Transverse colon (tissue), 4 donors: ENCODE measurements at regions not wholly inside any gene's neighbourhood (a gene's known extent, or its start where the extent isn't known, plus 50 kb on each side); places are given as distances from the start of the nearest gene placed in this dataset.
"Not testable (repeated sequence)": the region's sequence is repeated elsewhere in the genome, so short reads cannot be mapped to it uniquely, and the experiment has no call there.

Experiments used
- DNase-seq: peaks from one replicate; pipeline ENCODE4 v3.0.0-alpha.2; 2019
- H3K27ac ChIP-seq, 4 donors: fragments of 200-600 bp; sonication (generic); 2 replicates each; pipeline ENCODE4 v1.5.1; 2016 to 2018; ENCODE audit warnings: inconsistent platforms in 4 of 4
- H3K27me3 ChIP-seq: fragments of 200-600 bp; sonication (generic); 2 replicates; pipeline ENCODE4 v1.5.1; 2017; ENCODE audit warnings: inconsistent platforms
- H3K36me3 ChIP-seq, 4 donors: fragments of 200-600 bp; sonication (generic); 2 replicates each; pipeline ENCODE4 v1.5.1; 2017 to 2019; ENCODE audit warnings: inconsistent platforms in 4 of 4
- H3K4me1 ChIP-seq, 4 donors: fragments of 200-600 bp; sonication (generic); 2 replicates each; pipeline ENCODE4 v1.5.1; 2017 to 2020; ENCODE audit warnings: inconsistent platforms in 4 of 4
- H3K4me3 ChIP-seq, 4 donors: fragments of 200-600 bp; sonication (generic); 1 replicate in 1 of 4; 2 replicates in 3 of 4; pipeline versions ENCODE4 v1.5.1 to v1.6.1; 2017 to 2019; ENCODE audit warnings: inconsistent platforms in 4 of 4
- H3K9me3 ChIP-seq, 2 donors: fragments of 200-600 bp; sonication (generic); 2 replicates each; pipeline ENCODE4 v1.5.1; 2017 to 2019; ENCODE audit warnings: inconsistent platforms in 2 of 2
- EP300 ChIP-seq: sonication (generic); formaldehyde crosslinking; IDR thresholded peaks from one replicate; pipeline ENCODE4 v1.6.1; 2017; ENCODE audit warnings: antibody characterized with exemption, low read depth
- POLR2A ChIP-seq: fragments of 450-650 bp; IDR thresholded peaks from one replicate; pipeline ENCODE4 v1.6.1; 2016; ENCODE audit warnings: antibody characterized with exemption, mild to moderate bottlenecking, moderate library complexity
- POLR2AphosphoS5 ChIP-seq, 3 donors: sonication (generic); formaldehyde crosslinking; IDR thresholded peaks; one replicate each; pipeline ENCODE4 v1.6.1; 2016; ENCODE audit warnings: antibody characterized with exemption in 3 of 3
- WGBS, 2 donors: methylation state at CpG; one replicate each; pipeline ENCODE4 v1.1.5; 2018; ENCODE audit warnings: low coverage in 1 of 2; 5-methylcytosine and 5-hydroxymethylcytosine counted together
- in situ Hi-C, 4 donors: fragments of 200-750 bp; cut with MboI; loops; one replicate each; pipeline versions ENCODE4 v1.15.0 to v1.15.1; 2017; ENCODE audit warnings: low sequenced_read_pairs in 3 of 4, low pct_ligation_motif_present in 1 of 4, low pct_unique_long_range_greater_than_20kb in 1 of 4
- intact Hi-C: fragments of 100-400 bp; cut with DNase I; formaldehyde crosslinking; loops from one replicate; pipeline ENCODE4 v1.15.1; 2023; ENCODE audit warnings: low total_unique reads
- TF ChIP-seq, protein P1 (sequence below), 5 experiments: fragments of 200-600 bp in 3 of 5; fragments of 450-650 bp in 2 of 5; sonication (generic) in 3 of 5; IDR thresholded peaks; 1 replicate in 2 of 5; 2 replicates in 3 of 5; pipeline ENCODE4 v1.5.1; 2016 to 2017; ENCODE audit warnings: antibody characterized with exemption in 5 of 5, inconsistent platforms in 3 of 5, mild to moderate bottlenecking in 2 of 5, moderate library complexity in 1 of 5

DNA sequence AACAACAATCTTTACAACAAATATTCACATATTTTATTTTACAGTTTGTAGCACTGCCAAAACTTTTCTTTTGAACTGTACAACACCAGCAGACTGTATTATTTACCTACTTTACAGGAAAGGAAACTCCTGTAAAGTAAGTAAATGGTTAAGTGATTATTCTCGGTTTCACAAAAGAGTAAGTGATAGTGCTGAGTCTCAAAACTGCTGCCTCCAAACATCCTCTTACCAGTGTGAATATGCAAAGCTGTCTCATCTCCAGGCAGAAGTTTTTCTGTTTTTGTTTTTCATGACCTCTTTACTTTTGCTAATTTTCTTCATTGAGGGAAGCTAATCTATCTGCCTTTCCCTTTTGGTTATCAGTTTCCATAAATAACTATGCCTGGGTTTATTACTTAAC is 286.7 kb downstream of the SRGAP2C start:
- intact Hi-C loops = no loop called here
- DNase-seq = no peak
- no peak for TF ChIP-seq EP300
- TF ChIP-seq, protein P1, sequence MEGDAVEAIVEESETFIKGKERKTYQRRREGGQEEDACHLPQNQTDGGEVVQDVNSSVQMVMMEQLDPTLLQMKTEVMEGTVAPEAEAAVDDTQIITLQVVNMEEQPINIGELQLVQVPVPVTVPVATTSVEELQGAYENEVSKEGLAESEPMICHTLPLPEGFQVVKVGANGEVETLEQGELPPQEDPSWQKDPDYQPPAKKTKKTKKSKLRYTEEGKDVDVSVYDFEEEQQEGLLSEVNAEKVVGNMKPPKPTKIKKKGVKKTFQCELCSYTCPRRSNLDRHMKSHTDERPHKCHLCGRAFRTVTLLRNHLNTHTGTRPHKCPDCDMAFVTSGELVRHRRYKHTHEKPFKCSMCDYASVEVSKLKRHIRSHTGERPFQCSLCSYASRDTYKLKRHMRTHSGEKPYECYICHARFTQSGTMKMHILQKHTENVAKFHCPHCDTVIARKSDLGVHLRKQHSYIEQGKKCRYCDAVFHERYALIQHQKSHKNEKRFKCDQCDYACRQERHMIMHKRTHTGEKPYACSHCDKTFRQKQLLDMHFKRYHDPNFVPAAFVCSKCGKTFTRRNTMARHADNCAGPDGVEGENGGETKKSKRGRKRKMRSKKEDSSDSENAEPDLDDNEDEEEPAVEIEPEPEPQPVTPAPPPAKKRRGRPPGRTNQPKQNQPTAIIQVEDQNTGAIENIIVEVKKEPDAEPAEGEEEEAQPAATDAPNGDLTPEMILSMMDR (IDR thresholded peaks at IDR 0.05) = no peak
- 25 to 26% methylated on average over 1 of the region's 1 CpG for WGBS, 2 donors
- in situ Hi-C loops = no loop called here
- H3K27ac ChIP-seq = no peak overlapping the region
- no peaks in the 10 kb centered on the region for H3K36me3 ChIP-seq
- H3K9me3 ChIP-seq = no peaks in the 10 kb centered on the region
- no peak overlapping the region for H3K4me3 ChIP-seq
- H3K27me3 ChIP-seq = no peaks in the 10 kb centered on the region
- H3K4me1 ChIP-seq = no peaks in the 10 kb centered on the region

DNA sequence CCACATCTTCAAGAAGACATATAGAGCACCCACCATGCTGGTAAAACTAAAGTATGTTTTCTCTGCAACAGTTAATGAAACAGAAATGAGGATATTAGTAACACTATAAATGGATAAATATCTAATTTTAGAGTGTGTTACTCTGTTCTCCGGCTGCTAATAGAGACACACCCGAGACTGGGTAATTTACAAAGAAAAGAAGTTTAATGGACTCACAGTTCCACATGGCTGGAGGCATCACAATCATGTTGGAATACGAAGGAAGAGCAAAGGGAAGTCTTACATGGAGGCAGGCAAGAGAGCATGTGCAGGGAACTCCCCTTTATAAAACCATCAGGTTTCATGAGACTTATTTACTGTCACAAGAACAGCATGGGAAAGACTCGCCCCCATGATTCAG is 287.2 kb downstream of the SRGAP2C start:
- H3K36me3 ChIP-seq = no peaks in the 10 kb centered on the region
- no peak overlapping the region for H3K4me3 ChIP-seq
- WGBS, 2 donors = 65 to 74% methylated on average over 4 of the region's 4 CpGs
- intact Hi-C loops = no loop called here
- in situ Hi-C loops = no loop called here
- H3K4me1 ChIP-seq = no peaks in the 10 kb centered on the region
- no peak overlapping the region for H3K27ac ChIP-seq
- TF ChIP-seq EP300 (no peak), POLR2AphosphoS5 (IDR thresholded peaks at IDR 0.05) (no peak), POLR2A (no peak)
- TF ChIP-seq, protein P1 (IDR thresholded peaks at IDR 0.05) = no peak
- no peaks in the 10 kb centered on the region for H3K9me3 ChIP-seq
- H3K27me3 ChIP-seq = no peaks in the 10 kb centered on the region
- DNase-seq = no peak

DNA sequence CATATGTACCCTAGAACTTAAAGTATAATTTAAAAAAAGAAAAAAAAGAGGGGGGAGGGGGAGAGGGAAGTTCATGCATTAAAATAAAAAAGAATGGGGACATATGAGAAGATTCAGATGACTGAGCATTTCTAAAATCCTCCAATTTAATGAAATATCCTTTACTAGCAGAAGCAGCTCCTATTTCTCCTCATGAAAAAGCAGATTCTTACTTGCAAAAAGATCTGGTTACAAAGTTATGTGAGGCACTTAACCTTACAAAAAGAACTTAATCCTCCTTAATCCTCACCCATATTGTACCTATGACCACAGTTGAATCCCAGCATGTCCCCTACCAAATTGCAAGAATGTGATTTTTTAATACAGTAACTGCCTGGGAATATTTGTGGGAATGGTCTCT is 298.5 kb downstream of the SRGAP2C start:
- no peak for DNase-seq
- H3K9me3 ChIP-seq = no peaks in the 10 kb centered on the region
- no peaks in the 10 kb centered on the region for H3K4me1 ChIP-seq
- H3K27me3 ChIP-seq = no peaks in the 10 kb centered on the region
- in situ Hi-C loops = no loop called here
- intact Hi-C loops = no loop called here
- no peak overlapping the region for H3K27ac ChIP-seq
- no peaks in the 10 kb centered on the region for H3K36me3 ChIP-seq
- TF ChIP-seq POLR2AphosphoS5 (IDR thresholded peaks at IDR 0.05) (no peak), POLR2A (no peak), EP300 (no peak)
- TF ChIP-seq, protein P1 (IDR thresholded peaks at IDR 0.05) = no peak
- no peak overlapping the region for H3K4me3 ChIP-seq

DNA sequence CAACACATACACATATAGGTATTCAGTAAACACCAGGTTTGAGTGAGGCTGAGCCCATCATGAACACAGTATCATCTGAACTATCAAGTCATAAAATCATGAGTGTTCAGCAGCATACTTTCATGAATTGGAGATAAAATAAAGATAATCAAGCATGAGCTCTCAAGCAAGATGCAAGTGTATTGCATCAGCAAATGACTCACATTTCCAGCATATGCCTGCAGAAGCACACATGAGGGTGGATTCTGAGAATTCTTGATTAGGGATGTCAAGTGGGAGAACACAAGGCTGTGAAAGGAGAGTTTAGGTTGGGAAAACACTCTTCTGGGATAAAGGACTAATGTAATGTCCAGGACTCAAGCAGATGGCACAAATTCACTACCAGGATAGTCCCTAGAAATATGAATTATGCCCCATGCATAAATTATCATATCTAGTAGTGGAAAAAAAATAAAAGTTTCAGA is 299.2 kb downstream of the SRGAP2C start:
- Histone ChIP-seq H3K4me1 (no peaks in the 10 kb centered on the region), H3K9me3 (no peaks in the 10 kb centered on the region), H3K27me3 (no peaks in the 10 kb centered on the region), H3K27ac (no peak overlapping the region), H3K36me3 (no peaks in the 10 kb centered on the region), H3K4me3 (no peak overlapping the region)
- in situ Hi-C loops = no loop called here
- no peak for DNase-seq
- TF ChIP-seq POLR2A = no peak
- TF ChIP-seq, protein P1 (IDR thresholded peaks at IDR 0.05) = no peak
- TF ChIP-seq EP300 = no peak
- no peak for TF ChIP-seq POLR2AphosphoS5 (IDR thresholded peaks at IDR 0.05)
- intact Hi-C loops = no loop called here

DNA sequence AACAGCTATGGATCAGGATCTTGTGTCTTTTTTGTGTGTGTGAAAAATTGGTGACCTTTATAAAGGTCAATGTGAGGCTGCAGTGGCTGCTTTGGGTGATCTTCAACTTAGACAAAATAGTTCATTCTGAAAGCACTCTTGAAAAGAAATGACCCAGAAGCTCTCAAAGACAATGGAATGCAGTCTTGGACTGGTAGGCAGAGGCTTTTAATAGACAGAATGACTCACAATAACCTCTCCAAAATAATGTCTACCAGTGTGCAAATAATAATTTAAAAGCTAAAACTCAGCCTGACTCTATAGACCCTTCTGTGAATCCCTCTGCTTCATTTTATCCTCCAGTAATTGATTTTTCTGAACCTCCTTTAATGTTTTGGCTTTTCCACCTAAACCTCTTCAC is 310.0 kb downstream of the SRGAP2C start:
- H3K4me1 ChIP-seq, H3K9me3 ChIP-seq, intact Hi-C loops, H3K27ac ChIP-seq, in situ Hi-C loops, H3K27me3 ChIP-seq, H3K4me3 ChIP-seq, DNase-seq, H3K36me3 ChIP-seq: not testable (repeated sequence)

DNA sequence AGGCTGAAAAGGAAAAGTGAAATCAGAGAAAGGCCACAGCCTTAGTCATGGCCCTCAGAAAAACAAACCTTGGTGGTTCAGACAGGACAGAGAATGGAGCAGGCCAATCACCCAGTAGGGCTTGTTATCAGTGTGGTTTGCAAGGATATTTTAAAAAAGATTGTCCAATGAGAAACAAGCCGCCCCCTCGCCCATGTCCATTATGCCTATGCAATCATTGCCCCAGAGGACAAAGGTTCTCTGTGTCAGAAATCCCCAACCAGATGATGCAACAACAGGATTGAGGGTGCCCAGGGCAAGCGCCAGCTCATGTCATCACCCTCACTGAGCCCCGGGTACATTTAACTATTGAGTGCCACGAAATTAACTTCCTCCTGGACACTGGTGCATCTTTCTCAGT is 326.7 kb downstream of the SRGAP2C start:
- WGBS, 2 donors = 68% methylated on average over 5 of the region's 5 CpGs; no CpG with 5 or more reads in 1 of the 2 donors
- H3K36me3 ChIP-seq, intact Hi-C loops, DNase-seq, in situ Hi-C loops, H3K4me1 ChIP-seq, H3K27ac ChIP-seq, H3K4me3 ChIP-seq, H3K27me3 ChIP-seq: not testable (repeated sequence)
- peaks cover 6 to 14% of the 10 kb centered on the region in 2 donors for H3K9me3 ChIP-seq

DNA sequence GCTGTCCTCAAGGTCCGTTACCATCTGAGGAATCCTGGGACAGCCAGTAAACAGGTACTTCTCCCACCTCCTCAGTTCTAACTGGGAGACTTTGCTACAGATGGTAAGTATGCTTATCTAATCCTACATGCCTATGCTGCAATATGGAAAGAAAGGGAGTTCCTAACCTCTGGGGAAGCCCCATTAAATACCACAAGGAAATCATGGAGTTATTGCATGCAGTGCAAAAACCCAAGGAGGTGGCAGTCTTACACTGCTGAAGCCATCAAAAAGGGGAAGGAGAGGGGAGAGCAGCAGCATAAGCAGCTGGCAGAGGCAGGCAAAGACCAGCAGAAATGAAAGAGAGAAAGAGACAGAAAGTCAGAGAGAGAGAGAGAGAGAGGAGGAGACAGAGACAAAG is 327.1 kb downstream of the SRGAP2C start:
- DNase-seq, intact Hi-C loops, H3K4me1 ChIP-seq, in situ Hi-C loops, H3K36me3 ChIP-seq, H3K27me3 ChIP-seq, H3K27ac ChIP-seq, H3K4me3 ChIP-seq: not testable (repeated sequence)
- WGBS, 2 donors = 60 to 87% methylated on average over 1 of the region's 1 CpG
- peaks cover 6 to 14% of the 10 kb centered on the region in 2 donors for H3K9me3 ChIP-seq
